ENCODE measurements at regions not wholly inside any gene's neighbourhood (a gene's known extent, or its start where the extent isn't known, plus 50 kb on each side); places are given as distances from the start of the nearest gene placed in this dataset.

DNA sequence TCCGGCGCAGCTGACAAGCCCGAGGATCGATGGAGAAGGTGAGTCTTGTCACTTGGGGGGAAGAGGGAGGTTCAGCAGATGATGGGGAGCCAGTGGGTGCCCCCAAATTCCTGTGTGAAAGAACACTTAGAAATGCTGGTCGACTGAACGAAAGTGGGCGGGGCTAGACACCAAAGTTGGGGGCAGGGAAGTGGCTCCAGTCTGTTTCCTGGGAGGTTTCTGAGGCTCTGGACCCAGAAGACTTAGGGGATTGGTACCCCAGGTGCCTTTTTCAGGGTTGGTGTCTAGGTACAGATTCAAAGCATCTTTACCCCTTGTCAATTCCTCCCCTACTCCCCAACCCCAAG lies 278.6 kb downstream of the ZSWIM6 start:
- intact Hi-C loops (cut with DNase I; ENCODE audit: low total_unique reads) (no loop called here), in situ Hi-C loops (cut with MboI; ENCODE audit: low sequenced_read_pairs in 4 of 4) (no loop called here)
- no peak overlapping the region for H3K4me3 ChIP-seq
- H3K27ac ChIP-seq: no peak overlapping the region
- no peaks in the 10 kb centered on the region for H3K4me1 ChIP-seq
- TF ChIP-seq, protein P1, sequence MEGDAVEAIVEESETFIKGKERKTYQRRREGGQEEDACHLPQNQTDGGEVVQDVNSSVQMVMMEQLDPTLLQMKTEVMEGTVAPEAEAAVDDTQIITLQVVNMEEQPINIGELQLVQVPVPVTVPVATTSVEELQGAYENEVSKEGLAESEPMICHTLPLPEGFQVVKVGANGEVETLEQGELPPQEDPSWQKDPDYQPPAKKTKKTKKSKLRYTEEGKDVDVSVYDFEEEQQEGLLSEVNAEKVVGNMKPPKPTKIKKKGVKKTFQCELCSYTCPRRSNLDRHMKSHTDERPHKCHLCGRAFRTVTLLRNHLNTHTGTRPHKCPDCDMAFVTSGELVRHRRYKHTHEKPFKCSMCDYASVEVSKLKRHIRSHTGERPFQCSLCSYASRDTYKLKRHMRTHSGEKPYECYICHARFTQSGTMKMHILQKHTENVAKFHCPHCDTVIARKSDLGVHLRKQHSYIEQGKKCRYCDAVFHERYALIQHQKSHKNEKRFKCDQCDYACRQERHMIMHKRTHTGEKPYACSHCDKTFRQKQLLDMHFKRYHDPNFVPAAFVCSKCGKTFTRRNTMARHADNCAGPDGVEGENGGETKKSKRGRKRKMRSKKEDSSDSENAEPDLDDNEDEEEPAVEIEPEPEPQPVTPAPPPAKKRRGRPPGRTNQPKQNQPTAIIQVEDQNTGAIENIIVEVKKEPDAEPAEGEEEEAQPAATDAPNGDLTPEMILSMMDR (IDR thresholded peaks at IDR 0.05 in 4 of 5, conservative IDR thresholded peaks at IDR 0.05 in 1 of 5): no peak
- no peak for TF ChIP-seq POLR2A (IDR thresholded peaks at IDR 0.05)
- DNase-seq (no peak), ATAC-seq (no peak)
- H3K27me3 ChIP-seq: no peaks in the 10 kb centered on the region
- no peaks in the 10 kb centered on the region for H3K9me3 ChIP-seq
- H3K36me3 ChIP-seq: no peaks in the 10 kb centered on the region

DNA sequence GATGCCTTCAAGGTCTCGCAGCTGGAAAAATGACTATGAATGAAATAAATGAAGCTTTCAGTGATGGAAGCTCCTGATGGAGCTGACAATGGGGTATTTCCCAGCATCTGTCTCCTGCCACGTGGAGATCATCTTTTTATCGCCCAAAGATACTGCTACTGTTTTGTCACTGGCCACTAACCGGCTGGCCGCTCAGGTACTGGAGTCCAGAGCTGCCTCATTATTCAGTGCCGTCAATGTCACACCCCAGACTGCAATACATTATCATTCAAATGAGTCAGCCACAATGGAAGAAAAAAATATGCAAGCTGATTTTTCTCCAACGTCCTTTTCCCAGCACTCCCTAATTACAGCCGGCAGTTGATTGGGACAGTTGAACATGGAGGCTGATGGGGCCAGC lies 280.4 kb downstream of the ZSWIM6 start:
- Histone ChIP-seq H3K36me3 (no peaks in the 10 kb centered on the region), H3K4me3 (no peak overlapping the region), H3K9me3 (no peaks in the 10 kb centered on the region), H3K27ac (no peak overlapping the region), H3K4me1 (no peaks in the 10 kb centered on the region), H3K27me3 (no peaks in the 10 kb centered on the region)
- in situ Hi-C loops (cut with MboI; ENCODE audit: low sequenced_read_pairs in 4 of 4): no loop called here
- ATAC-seq (no peak), DNase-seq (no peak)
- intact Hi-C loops (cut with DNase I; ENCODE audit: low total_unique reads): no loop called here
- TF ChIP-seq POLR2A (IDR thresholded peaks at IDR 0.05): no peak
- TF ChIP-seq, protein P1 (IDR thresholded peaks at IDR 0.05 in 4 of 5, conservative IDR thresholded peaks at IDR 0.05 in 1 of 5): no peak

GRCh38 chr5:61613679-61614078 lies 281.6 kb downstream of the ZSWIM6 start:
- no peak for DNase-seq
- Histone ChIP-seq H3K4me1 (no peaks in the 10 kb centered on the region), H3K9me3 (no peaks in the 10 kb centered on the region), H3K36me3 (no peaks in the 10 kb centered on the region), H3K27ac (no peak overlapping the region), H3K4me3 (no peak overlapping the region), H3K27me3 (no peaks in the 10 kb centered on the region)
- in situ Hi-C loops (cut with MboI; ENCODE audit: low sequenced_read_pairs in 4 of 4): no loop called here
- intact Hi-C loops (cut with DNase I; ENCODE audit: low total_unique reads): no loop called here
- no peak for TF ChIP-seq POLR2A (IDR thresholded peaks at IDR 0.05)
- TF ChIP-seq, protein P1 (IDR thresholded peaks at IDR 0.05 in 4 of 5, conservative IDR thresholded peaks at IDR 0.05 in 1 of 5): no peak
- no peak for ATAC-seq

GRCh38 chr5:61614606-61615005 lies 282.5 kb downstream of the ZSWIM6 start:
- ATAC-seq (no peak), DNase-seq (no peak)
- no peaks in the 10 kb centered on the region for H3K36me3 ChIP-seq
- no peaks in the 10 kb centered on the region for H3K9me3 ChIP-seq
- TF ChIP-seq, protein P1 (IDR thresholded peaks at IDR 0.05 in 4 of 5, conservative IDR thresholded peaks at IDR 0.05 in 1 of 5): no peak
- no peak for TF ChIP-seq POLR2A (IDR thresholded peaks at IDR 0.05)
- in situ Hi-C loops (cut with MboI; ENCODE audit: low sequenced_read_pairs in 4 of 4): no loop called here
- no peak overlapping the region for H3K4me3 ChIP-seq
- H3K27me3 ChIP-seq: no peaks in the 10 kb centered on the region
- no peak overlapping the region for H3K27ac ChIP-seq
- H3K4me1 ChIP-seq: peaks cover 0 to 5% of the 10 kb centered on the region in 2 donors
- intact Hi-C loops (cut with DNase I; ENCODE audit: low total_unique reads): no loop called here

DNA sequence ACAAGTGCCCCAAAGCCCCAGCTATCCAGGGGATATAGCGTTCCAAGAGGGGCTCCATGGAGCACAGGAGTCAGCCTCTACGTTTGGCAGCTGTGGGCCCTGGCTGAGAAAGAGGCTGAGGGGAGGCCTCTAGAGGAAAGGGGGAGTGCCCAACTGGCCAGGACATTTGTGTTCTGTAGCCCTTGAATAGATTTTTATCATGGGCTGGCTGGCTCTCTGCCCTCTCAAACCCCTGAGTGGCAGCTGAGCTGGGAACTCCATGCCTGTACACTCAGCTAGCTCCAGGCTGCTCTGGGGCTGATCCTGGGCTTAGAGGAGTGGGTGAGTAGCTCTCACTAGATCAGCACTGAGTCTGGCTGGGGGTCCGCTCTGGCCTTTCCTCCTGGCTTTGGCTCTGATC lies 285.0 kb downstream of the ZSWIM6 start:
- H3K9me3 ChIP-seq: no peaks in the 10 kb centered on the region
- intact Hi-C loops (cut with DNase I; ENCODE audit: low total_unique reads): no loop called here
- in situ Hi-C loops (cut with MboI; ENCODE audit: low sequenced_read_pairs in 4 of 4): no loop called here
- H3K27me3 ChIP-seq: no peaks in the 10 kb centered on the region
- peaks cover 16 to 24% of the 10 kb centered on the region in 2 donors for H3K4me1 ChIP-seq
- no peaks in the 10 kb centered on the region for H3K36me3 ChIP-seq
- no peak overlapping the region for H3K27ac ChIP-seq
- no peak for TF ChIP-seq POLR2A (IDR thresholded peaks at IDR 0.05)
- TF ChIP-seq, protein P1 (IDR thresholded peaks at IDR 0.05 in 4 of 5, conservative IDR thresholded peaks at IDR 0.05 in 1 of 5): no peak
- no peak for ATAC-seq
- H3K4me3 ChIP-seq: no peak overlapping the region
- DNase-seq: no peak

Measured in gastrocnemius medialis (tissue), 4 donors.